HG03045 (cell line): ENCODE measurements at regions not wholly inside any gene's neighbourhood (a gene's known extent, or its start where the extent isn't known, plus 50 kb on each side); places are given as distances from the start of the nearest gene placed in this dataset.
"Not testable (repeated sequence)": the region's sequence is repeated elsewhere in the genome, so short reads cannot be mapped to it uniquely, and the experiment has no call there.

Experiments
- ATAC-seq: cut with Tn5 transposase; IDR thresholded peaks from one replicate; pipeline ENCODE4 v1.9.1; 2021; ENCODE audit warnings: mild to moderate bottlenecking, moderate library complexity; ENCODE audit not compliant: unreplicated experiment

DNA sequence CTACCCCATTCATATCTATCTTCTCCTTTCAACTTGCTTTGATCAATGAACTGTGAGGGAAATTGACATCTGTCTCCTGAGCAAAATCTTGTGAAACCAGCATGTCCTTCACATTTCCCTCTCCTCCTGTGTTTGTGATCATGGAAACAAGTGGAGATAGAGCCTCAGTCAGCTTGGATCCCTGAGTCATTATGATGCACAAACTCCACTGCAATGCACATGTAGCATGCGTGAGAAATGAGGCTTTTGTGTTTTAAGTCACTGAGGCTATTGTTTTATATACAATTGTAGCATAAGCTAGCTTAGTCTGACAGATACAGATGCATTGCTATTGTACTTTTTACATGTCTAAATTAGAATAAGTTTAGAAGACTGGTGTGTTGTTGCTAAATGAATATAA is 85.2 kb upstream of the HNMT start:
- ATAC-seq = no peak

DNA sequence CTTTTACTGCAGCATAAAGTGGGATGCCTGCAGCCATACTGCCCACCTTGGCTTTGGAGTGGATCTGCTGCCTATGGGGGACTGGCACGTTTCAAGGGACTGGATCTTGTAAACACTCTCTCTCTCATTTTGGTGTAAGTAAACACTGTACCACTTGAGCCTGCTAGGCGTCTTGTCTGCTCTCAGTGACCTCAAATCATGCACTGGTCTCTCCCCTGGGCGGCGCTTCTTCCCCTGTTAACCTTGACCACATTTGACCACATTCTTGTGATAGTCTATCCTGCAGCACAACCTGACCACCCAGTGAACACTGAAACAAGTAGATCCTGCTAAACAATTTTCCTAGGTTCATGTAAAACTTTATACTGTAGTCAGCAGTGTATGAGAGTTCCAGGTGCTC is 82.6 kb upstream of the HNMT start:
- no peak for ATAC-seq

DNA sequence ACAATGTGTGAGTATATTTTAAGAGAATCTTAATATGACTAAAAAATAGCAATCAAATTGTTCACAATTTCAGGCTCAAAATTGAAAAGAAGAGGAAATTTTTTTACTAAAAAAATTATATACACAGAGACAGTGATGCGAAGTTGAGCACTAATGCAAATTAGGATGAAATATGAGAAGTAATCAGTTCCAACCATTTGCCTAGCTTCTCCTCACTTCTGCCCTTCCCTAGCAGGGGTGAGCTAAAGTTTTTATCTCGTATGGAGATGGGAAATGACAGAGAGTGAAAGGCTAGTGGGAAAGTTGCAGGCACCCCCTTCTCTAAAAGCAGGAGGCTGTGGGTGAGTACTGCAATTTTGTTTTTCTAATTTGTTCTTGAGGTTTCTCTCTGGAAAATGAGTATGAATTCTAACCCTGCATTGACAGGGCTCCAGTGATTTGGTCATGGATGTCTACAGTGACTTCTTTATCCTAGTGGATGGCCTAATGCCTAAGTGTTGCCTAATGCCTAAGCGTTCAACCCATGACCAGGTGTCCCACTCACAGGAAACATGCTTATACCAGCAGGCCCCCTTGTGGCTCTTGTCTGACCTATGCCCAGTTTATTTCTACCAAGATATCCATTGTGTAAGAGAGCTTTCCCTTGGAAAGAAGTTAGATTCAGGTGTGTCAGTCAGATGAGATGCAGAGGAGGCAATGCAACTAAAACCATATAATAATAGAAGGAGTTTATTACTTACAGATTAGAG is 78.0 kb upstream of the HNMT start:
- no peak for ATAC-seq

DNA sequence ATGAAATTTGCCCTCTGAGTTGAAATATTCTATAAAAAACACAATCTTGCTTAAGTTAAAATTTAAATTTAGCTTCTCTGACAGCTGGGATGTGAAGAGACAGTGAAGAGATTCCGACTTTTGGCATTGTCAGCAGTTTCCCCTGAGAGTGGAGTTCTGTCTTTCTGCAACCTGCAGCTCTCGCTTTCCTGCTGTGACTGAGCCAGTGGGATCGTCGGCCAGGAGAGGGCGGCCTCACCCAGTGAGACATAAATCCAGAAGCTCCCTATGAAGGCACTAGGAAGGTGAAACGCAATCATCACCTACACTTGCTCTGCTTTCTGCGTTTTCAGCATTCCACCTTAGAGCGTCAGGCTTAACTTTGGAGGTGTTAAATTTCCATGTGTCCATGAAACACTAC is 75.4 kb upstream of the HNMT start:
- no peak for ATAC-seq

DNA sequence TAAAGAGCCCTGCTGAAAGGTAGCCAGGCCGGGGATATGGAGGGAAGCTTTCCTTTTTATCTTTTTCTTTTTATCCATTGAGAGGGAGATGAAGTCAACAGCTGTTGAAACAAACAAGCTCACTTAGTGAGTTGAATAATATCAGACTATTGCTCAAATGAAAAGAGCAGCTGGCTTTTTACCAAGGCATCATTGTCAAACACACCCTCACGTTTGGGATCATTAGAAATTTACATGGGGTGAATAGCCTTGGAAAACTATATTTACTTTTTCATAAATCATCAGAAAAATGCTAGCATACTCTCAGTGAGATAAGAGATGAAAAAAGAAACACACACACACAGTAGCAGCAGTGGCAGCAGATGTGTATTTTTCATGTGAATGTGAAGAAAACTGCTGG is 71.5 kb upstream of the HNMT start:
- no peak for ATAC-seq

DNA sequence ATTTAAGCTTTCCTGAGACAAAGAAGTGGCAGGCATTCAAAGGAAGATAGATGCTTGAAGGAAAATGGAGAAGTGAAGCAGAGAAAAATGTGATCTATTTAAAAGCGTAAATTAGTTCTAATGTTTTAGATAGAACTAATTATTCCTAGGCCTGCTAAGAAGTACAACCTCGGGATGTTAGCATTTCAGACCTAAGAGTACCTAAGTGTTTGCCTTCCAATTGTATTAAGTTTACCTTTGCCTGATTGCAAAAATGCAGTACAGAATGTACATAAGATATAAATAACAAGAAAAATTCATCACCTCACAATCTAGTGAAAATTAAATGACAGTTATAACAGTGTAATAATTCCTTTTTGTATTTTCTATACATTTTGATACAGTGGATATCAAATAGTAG is 71.1 kb upstream of the HNMT start:
- no peak for ATAC-seq

DNA sequence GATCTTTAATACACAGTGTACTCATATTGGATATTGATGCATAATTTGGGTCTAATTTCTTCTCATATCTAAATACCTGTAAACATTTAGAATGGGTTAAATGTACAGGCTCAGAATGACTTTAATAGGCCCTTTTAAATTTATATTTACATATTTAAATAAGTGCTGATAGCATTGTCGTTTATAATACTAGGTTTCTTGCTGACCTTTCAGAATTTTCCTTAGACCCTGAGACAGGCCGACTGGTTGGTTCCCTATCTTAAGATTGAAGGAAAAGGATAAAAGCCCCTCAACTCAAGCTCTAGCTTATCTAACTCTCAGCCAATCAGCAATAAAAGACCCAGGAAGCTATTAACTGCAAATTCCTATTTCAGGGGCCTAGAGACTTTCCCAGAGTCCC is 67.8 kb upstream of the HNMT start:
- ATAC-seq = no peak

DNA sequence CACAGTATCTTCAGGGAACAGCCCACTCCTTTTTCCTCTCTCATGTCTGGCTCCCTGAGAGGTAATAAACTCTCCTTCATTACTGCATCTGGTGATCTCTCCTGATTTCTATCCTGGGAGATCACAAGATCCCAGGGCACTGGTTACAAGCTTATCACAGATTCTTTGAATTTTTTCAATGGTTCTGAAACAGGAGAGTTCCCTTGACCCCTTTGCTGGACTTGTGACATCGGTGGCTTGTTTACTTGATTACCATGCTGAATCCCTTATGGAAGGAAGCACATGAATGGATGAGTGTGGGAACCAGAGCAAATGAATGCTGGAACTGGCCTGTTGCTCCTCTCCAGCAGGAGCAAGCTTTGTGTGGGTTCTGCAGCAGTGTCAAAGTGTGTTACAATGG is 67.2 kb upstream of the HNMT start:
- no peak for ATAC-seq

DNA sequence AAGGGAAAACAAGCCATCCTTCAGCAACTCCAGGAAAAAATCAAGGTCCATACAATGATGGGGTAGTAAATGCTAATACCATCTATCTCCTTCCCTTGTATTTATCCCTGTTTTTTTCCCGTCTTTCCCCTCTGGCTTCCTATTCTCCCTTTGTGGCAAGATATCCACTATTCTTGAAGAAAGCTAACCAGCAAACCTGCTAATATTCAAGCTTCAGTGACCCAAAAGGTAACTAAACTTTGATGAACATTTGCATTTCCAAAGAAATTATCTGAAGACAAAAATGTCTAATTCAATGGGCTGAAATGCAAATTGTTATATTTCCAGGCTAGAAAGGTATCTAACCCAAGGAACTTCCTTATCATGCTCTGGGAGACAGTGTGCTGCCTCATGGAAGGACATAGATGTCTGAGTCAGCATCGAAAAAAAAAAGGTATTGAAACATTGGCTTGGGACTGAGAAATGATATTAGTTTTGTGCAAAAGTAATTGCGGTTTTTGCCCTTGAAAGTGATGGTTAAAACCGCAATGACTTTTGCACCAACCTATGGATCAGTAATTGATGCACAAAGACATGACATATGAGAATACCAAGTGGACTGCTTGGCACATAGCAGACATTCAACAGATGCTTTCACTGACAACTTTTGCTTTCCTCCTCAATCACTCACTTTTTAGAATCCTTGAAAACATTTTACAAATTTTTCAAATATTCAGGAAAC is 63.7 kb upstream of the HNMT start:
- ATAC-seq = no peak

DNA sequence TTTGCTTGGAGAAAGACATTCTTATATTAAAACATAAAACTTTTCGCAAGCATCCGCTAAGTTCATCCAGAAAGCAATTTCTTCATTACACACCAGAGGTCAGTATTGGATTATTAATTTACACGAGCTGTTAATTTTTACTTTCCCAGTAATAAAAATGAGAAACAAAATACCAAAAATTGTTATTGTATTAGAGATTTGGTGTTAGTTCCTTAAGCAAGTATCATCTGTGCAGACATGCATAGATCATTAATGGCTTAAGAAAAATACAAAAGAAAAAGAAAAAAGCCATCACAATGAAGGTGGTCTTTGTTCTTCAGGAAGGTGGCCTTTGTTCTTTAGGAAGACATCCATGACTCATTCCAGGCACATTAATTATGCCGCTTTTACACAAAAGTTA is 53.6 kb upstream of the HNMT start:
- ATAC-seq = no peak

DNA sequence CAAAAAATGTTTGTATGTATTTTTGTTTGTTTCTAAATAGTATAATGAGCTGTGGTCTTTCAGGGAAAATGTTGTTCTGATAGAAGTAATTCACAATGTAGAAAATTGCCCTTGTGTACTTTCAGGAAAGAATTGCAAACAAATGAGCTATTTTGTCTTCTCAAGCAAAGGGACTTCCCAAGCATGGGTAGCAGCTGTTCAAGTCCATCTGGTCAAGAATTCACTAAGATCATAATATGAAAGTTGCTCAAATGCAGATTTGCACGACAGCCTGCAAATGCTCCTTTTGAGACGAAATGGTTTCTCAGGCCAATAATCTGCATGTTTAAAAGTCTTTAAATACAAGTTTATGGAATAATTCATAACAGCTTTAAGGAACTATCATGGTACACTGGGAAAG is 51.9 kb upstream of the HNMT start:
- no peak for ATAC-seq

DNA sequence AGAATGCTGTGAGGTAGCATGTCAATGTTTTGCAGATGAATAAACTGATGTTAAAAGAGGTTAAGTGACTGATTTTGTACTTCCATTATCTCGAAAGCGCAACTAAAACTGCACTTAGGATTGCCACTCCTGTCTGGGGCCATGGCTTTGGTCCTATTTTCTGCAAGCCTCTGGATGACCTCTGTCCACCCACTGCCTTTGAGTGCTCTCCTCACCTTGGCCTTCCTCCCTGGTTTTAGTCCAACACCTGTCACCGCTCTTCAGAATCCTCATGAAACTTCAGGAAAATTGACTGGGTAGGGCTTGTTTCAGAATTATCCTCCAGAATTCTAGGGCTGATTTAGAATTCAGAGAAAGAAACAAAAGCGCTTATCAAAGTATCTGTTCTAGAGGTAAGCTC is 51.1 kb upstream of the HNMT start:
- ATAC-seq = no peak

DNA sequence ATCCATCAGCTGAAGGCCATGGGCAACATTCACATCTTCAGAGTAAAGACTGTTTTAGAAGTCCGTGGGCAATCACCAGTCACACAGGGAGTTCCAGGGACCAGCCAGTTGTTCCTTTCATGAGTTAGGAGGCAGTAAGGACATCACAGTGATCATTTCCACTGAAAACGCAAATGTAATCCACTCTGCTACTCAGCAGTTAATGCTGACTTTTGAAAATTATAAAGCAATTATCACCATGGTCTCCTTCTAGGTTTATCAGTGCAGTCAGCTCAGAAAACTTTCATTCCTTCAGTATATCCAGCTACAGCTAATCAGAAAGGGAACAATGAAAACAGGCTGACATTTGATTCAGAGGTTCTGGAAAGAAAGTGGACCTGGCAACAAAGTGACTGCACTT is 50.6 kb upstream of the HNMT start:
- ATAC-seq = not testable (repeated sequence)
